ENCODE measurements at regions not wholly inside any gene's neighbourhood (a gene's known extent, or its start where the extent isn't known, plus 50 kb on each side); places are given as distances from the start of the nearest gene placed in this dataset.

- H3K4me1 Mint-ChIP-seq = no peaks in the 10 kb centered on the region
- 91 to 100% methylated on average over 2 to 6 of the region's 7 CpGs for WGBS, 2 experiments (ENCODE audit: insufficient coverage in 1 of 2, insufficient read length in 1 of 2)
These were observed 544.2 kb upstream of the FRG1 start for GRCh38 chr4:189396435-189396834.

GRCh38 chr4:189404271-189404670 is 536.4 kb upstream of the FRG1 start:
- Histone ChIP-seq H3K4me3 (ENCODE audit: low read length) (no peak overlapping the region), H3K27me3 (ENCODE audit: control insufficient read depth, insufficient read depth, low read length, poor library complexity, severe bottlenecking) (no peaks in the 10 kb centered on the region), H3K27ac (ENCODE audit: low read depth, low read length) (no peak overlapping the region), H3K9ac (ENCODE audit: extremely low read depth, low read length, poor library complexity, severe bottlenecking) (no peak overlapping the region), H3K36me3 (ENCODE audit: control insufficient read depth, insufficient read depth, low read length) (no peaks in the 10 kb centered on the region), H3K4me1 (ENCODE audit: control insufficient read depth, insufficient read depth, low read length) (no peaks in the 10 kb centered on the region), H3K9me3 (ENCODE audit: control insufficient read depth, low read length) (peaks cover 16% of the 10 kb centered on the region)
- H3K36me3 Mint-ChIP-seq (ENCODE audit: low read depth) = no peaks in the 10 kb centered on the region
- no peaks in the 10 kb centered on the region for H3K4me1 Mint-ChIP-seq
- no peak overlapping the region for H3K27ac Mint-ChIP-seq
- WGBS, 2 experiments (ENCODE audit: insufficient coverage in 1 of 2, insufficient read length in 1 of 2) = 83 to 93% methylated on average over 1 of the region's 1 CpG
- peaks cover 58% of the 10 kb centered on the region for H3K9me3 Mint-ChIP-seq
- H3K4me3 Mint-ChIP-seq = no peak overlapping the region
- DNase-seq = no peak
- H3K27me3 Mint-ChIP-seq (ENCODE audit: insufficient read depth) = no peaks in the 10 kb centered on the region
- TF ChIP-seq CTCF (conservative IDR thresholded peaks at IDR 0.05) = no peak

More at GRCh38 chr4:189396435-189396834, 544.2 kb upstream of the FRG1 start:
- no peak overlapping the region for H3K4me3 Mint-ChIP-seq
- H3K9me3 ChIP-seq (ENCODE audit: control insufficient read depth, low read length) = no peaks in the 10 kb centered on the region
- DNase-seq = no peak
- H3K27ac ChIP-seq (ENCODE audit: low read depth, low read length) = no peak overlapping the region
- H3K27me3 Mint-ChIP-seq (ENCODE audit: insufficient read depth) = no peaks in the 10 kb centered on the region
- no peak overlapping the region for H3K4me3 ChIP-seq (ENCODE audit: low read length)
- no peak overlapping the region for H3K27ac Mint-ChIP-seq
- no peaks in the 10 kb centered on the region for H3K36me3 Mint-ChIP-seq (ENCODE audit: low read depth)
- H3K36me3 ChIP-seq (ENCODE audit: control insufficient read depth, insufficient read depth, low read length) = no peaks in the 10 kb centered on the region
- H3K27me3 ChIP-seq (ENCODE audit: control insufficient read depth, insufficient read depth, low read length, poor library complexity, severe bottlenecking) = no peaks in the 10 kb centered on the region
- H3K9me3 Mint-ChIP-seq = peaks cover 65% of the 10 kb centered on the region
- TF ChIP-seq CTCF (conservative IDR thresholded peaks at IDR 0.05) = no peak
- no peaks in the 10 kb centered on the region for H3K4me1 ChIP-seq (ENCODE audit: control insufficient read depth, insufficient read depth, low read length)
- H3K9ac ChIP-seq (ENCODE audit: extremely low read depth, low read length, poor library complexity, severe bottlenecking) = no peak overlapping the region

GRCh38 chr4:189409158-189409557 is 531.5 kb upstream of the FRG1 start:
- Histone ChIP-seq H3K27me3 (ENCODE audit: control insufficient read depth, insufficient read depth, low read length, poor library complexity, severe bottlenecking) (no peaks in the 10 kb centered on the region), H3K36me3 (ENCODE audit: control insufficient read depth, insufficient read depth, low read length) (no peaks in the 10 kb centered on the region), H3K9ac (ENCODE audit: extremely low read depth, low read length, poor library complexity, severe bottlenecking) (no peak overlapping the region), H3K4me1 (ENCODE audit: control insufficient read depth, insufficient read depth, low read length) (no peaks in the 10 kb centered on the region), H3K27ac (ENCODE audit: low read depth, low read length) (no peak overlapping the region), H3K9me3 (ENCODE audit: control insufficient read depth, low read length) (peaks cover 16% of the 10 kb centered on the region), H3K4me3 (ENCODE audit: low read length) (no peak overlapping the region)
- Mint-ChIP-seq H3K27ac (no peak overlapping the region), H3K4me1 (no peaks in the 10 kb centered on the region), H3K36me3 (ENCODE audit: low read depth) (no peaks in the 10 kb centered on the region), H3K27me3 (ENCODE audit: insufficient read depth) (no peaks in the 10 kb centered on the region), H3K4me3 (no peak overlapping the region), H3K9me3 (peaks cover 72% of the 10 kb centered on the region)
- WGBS, 2 experiments (ENCODE audit: insufficient coverage in 1 of 2, insufficient read length in 1 of 2) = 92 to 95% methylated on average over 4 to 6 of the region's 6 CpGs
- no peak for DNase-seq
- TF ChIP-seq CTCF (conservative IDR thresholded peaks at IDR 0.05) = no peak

Measured in endodermal cell (in vitro differentiated cells).